ENCODE measurements at regions not wholly inside any gene's neighbourhood (a gene's known extent, or its start where the extent isn't known, plus 50 kb on each side); places are given as distances from the start of the nearest gene placed in this dataset.

DNA sequence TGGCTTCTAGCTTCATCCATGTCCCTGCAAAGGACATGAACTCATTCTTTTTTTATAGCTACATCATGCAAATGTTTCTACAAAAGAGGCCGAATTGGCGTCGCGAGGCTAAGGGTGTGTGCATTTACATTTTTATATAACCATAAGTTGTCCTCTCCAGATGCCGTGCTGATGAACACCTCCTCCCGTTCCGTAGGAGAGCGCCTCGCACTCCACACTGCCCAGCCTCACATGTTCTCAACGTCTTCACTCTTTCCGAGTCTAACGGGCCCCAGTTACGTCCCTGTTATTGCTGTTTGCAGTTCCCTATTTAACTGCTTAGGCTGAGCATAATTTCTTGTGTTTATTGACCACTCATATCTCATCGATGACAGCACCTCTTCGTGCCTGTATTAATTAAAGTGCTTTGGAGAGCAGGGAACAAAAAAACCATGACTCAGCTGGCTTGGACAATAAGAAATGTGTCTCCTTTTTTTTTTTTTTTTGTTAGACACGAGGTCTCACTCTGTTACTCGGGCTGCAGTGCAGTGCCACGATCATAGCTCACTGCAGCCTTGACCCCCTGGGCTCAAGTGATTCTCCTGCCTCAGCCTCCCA is 113.5 kb upstream of the SDK1 start:
- Histone ChIP-seq H3K27me3 (peaks cover 0 to 4% (median 0%) of the 10 kb centered on the region in 3 donors), H3K9me3 (no peaks in the 10 kb centered on the region), H3K4me3 (no peak overlapping the region), H3K36me3 (no peaks in the 10 kb centered on the region), H3K4me1 (peaks cover 0 to 3% (median 0%) of the 10 kb centered on the region in 4 donors), H3K27ac (no peak overlapping the region)
- intact Hi-C loops (cut with DNase I): no loop called here
- no peak for DNase-seq
- no peak for TF ChIP-seq POLR2AphosphoS5 (IDR thresholded peaks at IDR 0.05)
- TF ChIP-seq, protein P1, sequence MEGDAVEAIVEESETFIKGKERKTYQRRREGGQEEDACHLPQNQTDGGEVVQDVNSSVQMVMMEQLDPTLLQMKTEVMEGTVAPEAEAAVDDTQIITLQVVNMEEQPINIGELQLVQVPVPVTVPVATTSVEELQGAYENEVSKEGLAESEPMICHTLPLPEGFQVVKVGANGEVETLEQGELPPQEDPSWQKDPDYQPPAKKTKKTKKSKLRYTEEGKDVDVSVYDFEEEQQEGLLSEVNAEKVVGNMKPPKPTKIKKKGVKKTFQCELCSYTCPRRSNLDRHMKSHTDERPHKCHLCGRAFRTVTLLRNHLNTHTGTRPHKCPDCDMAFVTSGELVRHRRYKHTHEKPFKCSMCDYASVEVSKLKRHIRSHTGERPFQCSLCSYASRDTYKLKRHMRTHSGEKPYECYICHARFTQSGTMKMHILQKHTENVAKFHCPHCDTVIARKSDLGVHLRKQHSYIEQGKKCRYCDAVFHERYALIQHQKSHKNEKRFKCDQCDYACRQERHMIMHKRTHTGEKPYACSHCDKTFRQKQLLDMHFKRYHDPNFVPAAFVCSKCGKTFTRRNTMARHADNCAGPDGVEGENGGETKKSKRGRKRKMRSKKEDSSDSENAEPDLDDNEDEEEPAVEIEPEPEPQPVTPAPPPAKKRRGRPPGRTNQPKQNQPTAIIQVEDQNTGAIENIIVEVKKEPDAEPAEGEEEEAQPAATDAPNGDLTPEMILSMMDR (IDR thresholded peaks at IDR 0.05): no peak
- TF ChIP-seq POLR2A (IDR thresholded peaks at IDR 0.05): no peak
- TF ChIP-seq EP300 (IDR thresholded peaks at IDR 0.05): no peak
- WGBS, 2 donors: 47 to 68% methylated on average over 18 of the region's 18 CpGs

DNA sequence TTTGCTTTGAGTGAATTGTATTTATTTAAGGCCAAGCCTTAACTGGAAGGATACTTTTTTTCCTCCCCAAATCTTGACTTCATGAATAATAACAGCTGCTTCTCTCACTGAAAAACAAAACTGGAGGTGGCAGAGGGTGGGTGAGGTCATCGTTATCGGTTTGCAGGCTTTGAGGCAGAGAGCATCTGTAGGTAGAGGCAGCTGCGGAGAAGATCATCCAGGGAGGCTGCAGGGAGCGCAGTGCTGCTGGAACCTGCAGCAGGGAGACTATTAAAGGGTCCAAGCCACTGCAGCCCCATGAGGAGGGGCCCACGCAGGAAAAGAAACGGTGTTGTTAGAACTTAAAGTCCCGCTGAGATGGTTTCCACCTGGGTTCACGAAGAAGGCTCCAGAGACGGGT is 112.1 kb upstream of the SDK1 start:
- Histone ChIP-seq H3K9me3 (no peaks in the 10 kb centered on the region), H3K27ac (no peak overlapping the region), H3K27me3 (peaks cover 0 to 4% (median 0%) of the 10 kb centered on the region in 3 donors), H3K4me1 (peaks cover 0 to 3% (median 0%) of the 10 kb centered on the region in 4 donors), H3K36me3 (no peaks in the 10 kb centered on the region), H3K4me3 (no peak overlapping the region)
- intact Hi-C loops (cut with DNase I): no loop called here
- no peak for DNase-seq
- WGBS, 2 donors: 77 to 79% methylated on average over 9 of the region's 9 CpGs
- TF ChIP-seq POLR2A (IDR thresholded peaks at IDR 0.05) (no peak), EP300 (IDR thresholded peaks at IDR 0.05) (no peak), POLR2AphosphoS5 (IDR thresholded peaks at IDR 0.05) (no peak)
- TF ChIP-seq, protein P1 (IDR thresholded peaks at IDR 0.05): no peak

DNA sequence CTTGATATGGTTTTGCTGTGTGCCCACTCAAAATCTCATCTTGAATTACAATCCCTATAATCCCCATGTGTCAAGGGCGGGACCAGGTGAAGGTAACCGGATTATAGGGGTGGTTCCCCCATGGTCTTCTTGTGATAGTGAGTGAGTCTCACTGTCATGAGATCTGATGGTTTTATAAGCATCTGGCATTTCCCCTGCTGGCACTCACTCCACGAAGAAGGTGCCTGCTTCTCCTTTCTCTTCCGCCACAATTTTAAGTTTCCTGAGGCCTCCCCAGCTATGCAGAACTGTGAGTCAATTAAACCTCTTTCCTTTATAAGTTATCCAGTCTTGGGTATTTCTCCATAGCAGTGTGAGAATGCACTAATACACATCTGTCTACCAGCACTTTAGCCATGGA is 109.5 kb upstream of the SDK1 start:
- H3K4me1 ChIP-seq: peaks cover 0 to 3% (median 0%) of the 10 kb centered on the region in 4 donors
- no peak for DNase-seq
- no peaks in the 10 kb centered on the region for H3K9me3 ChIP-seq
- H3K4me3 ChIP-seq: no peak overlapping the region
- TF ChIP-seq POLR2AphosphoS5 (IDR thresholded peaks at IDR 0.05) (no peak), EP300 (IDR thresholded peaks at IDR 0.05) (no peak), POLR2A (IDR thresholded peaks at IDR 0.05) (no peak)
- TF ChIP-seq, protein P1 (IDR thresholded peaks at IDR 0.05): no peak
- peaks cover 0 to 4% (median 0%) of the 10 kb centered on the region in 3 donors for H3K27me3 ChIP-seq
- H3K36me3 ChIP-seq: no peaks in the 10 kb centered on the region
- no peak overlapping the region for H3K27ac ChIP-seq
- intact Hi-C loops (cut with DNase I): no loop called here
- WGBS, 2 donors: 60 to 72% methylated on average over 4 of the region's 4 CpGs

DNA sequence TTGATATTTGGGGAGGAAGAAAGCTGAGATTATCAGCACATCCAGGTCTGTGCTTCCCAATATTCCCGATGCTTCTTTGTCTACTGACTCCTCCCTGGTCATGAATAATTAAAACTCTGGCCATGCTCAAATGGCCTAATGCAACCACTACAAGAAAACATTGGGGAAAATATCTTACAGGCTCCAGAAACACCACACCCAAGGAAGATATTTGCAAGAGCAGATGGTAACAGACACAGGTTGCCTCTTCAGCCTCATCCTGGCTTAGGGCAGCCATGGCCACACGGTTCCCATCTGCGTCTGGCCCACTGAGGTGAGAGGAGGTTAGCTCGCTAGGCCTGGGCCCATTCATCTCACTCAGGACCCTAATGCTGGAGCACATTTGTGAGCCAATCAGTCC is 108.4 kb upstream of the SDK1 start:
- no peak overlapping the region for H3K27ac ChIP-seq
- 69 to 75% methylated on average over 4 of the region's 4 CpGs for WGBS, 2 donors
- H3K4me3 ChIP-seq: no peak overlapping the region
- no peaks in the 10 kb centered on the region for H3K36me3 ChIP-seq
- peaks cover 0 to under 1% (median 0%) of the 10 kb centered on the region in 4 donors for H3K4me1 ChIP-seq
- no peak for DNase-seq
- TF ChIP-seq POLR2A (IDR thresholded peaks at IDR 0.05) (no peak), EP300 (IDR thresholded peaks at IDR 0.05) (no peak), POLR2AphosphoS5 (IDR thresholded peaks at IDR 0.05) (no peak)
- TF ChIP-seq, protein P1 (IDR thresholded peaks at IDR 0.05): no peak
- peaks cover 0 to 4% (median 0%) of the 10 kb centered on the region in 3 donors for H3K27me3 ChIP-seq
- H3K9me3 ChIP-seq: no peaks in the 10 kb centered on the region
- intact Hi-C loops (cut with DNase I): no loop called here
